Psoas muscle (tissue), 7 donors: ENCODE measurements at regions not wholly inside any gene's neighbourhood (a gene's known extent, or its start where the extent isn't known, plus 50 kb on each side); places are given as distances from the start of the nearest gene placed in this dataset.
"Not testable (repeated sequence)": the region's sequence is repeated elsewhere in the genome, so short reads cannot be mapped to it uniquely, and the experiment has no call there.

Experiments used
- ATAC-seq, 4 donors: fragments of 200-7000 bp; cut with Tn5 transposase; one replicate each; pipeline ENCODE4 v1.9.1; 2020; ENCODE audit warnings: moderate library complexity in 3 of 4, mild to moderate bottlenecking in 2 of 4
- DNase-seq, 2 donors: peaks; one replicate each; pipeline ENCODE4 v3.0.0-alpha.2; 2020
- H3K27ac ChIP-seq: fragments of 200-600 bp; one replicate; pipeline ENCODE4 v1.8.0; 2022
- H3K27me3 ChIP-seq, 3 donors: fragments of 200-600 bp in 1 of 3; one replicate each; pipeline versions ENCODE4 v1.6.1 to v1.8.0; 2013 to 2022; ENCODE audit warnings: low read length in 2 of 3, mild to moderate bottlenecking in 2 of 3, moderate library complexity in 1 of 3; ENCODE audit not compliant: insufficient read depth in 3 of 3
- H3K36me3 ChIP-seq, 2 donors: fragments of 200-600 bp in 1 of 2; one replicate each; pipeline versions ENCODE4 v1.6.1 to v1.8.0; 2013 to 2022; ENCODE audit warnings: low read depth in 1 of 2, mild to moderate bottlenecking in 1 of 2, moderate library complexity in 1 of 2; ENCODE audit not compliant: insufficient read depth in 1 of 2
- H3K4me1 ChIP-seq: fragments of 200-600 bp; one replicate; pipeline ENCODE4 v1.8.0; 2022
- H3K4me3 ChIP-seq: fragments of 200-600 bp; one replicate; pipeline ENCODE4 v1.8.0; 2022; ENCODE audit warnings: mild to moderate bottlenecking
- H3K9me3 ChIP-seq: fragments of 200-600 bp; one replicate; pipeline ENCODE4 v1.8.0; 2022
- CTCF ChIP-seq: fragments of 200-600 bp; IDR thresholded peaks from one replicate; pipeline ENCODE4 v1.8.0; 2022; ENCODE audit warnings: antibody characterized with exemption
- WGBS, 3 donors: extraction: QIAGEN DNeasy Blood & Tissue Kit; methylation state at CpG; one replicate each; pipeline versions ENCODE4 v1.1.6 to v1.1.7; 2013; 5-methylcytosine and 5-hydroxymethylcytosine counted together
- intact Hi-C, 2 donors: fragments of 100-400 bp; cut with DNase I; formaldehyde crosslinking; loops; one replicate each; pipeline versions ENCODE4 v1.11.0 to v1.14.2; 2022
- donor health status: healthy with polysubstance abuse.
- donor health status: DM: no; HTN: no; CAD: no; lungs with moderate emphysema.
- donor health status: Bipolar disorder and iron deficiency.
- donor health status: healthy.
- donor health status: DM: yes; HTN: yes; CAD: no.
- donor health status: DM: no; HTN: no; CAD: no.
- donor health status: DM: yes; HTN: yes; CAD: no.

GRCh38 chr1:222377428-222378088 lies 170.3 kb downstream of the HHIPL2 start:
- Histone ChIP-seq H3K4me3 (no peak overlapping the region), H3K36me3 (no peaks in the 10 kb centered on the region), H3K27ac (no peak overlapping the region), H3K9me3 (no peaks in the 10 kb centered on the region), H3K27me3 (peaks cover 0 to 2% (median 0%) of the 10 kb centered on the region in 3 donors), H3K4me1 (no peaks in the 10 kb centered on the region)
- WGBS, 3 donors: 59 to 77% (median 70%) methylated on average over 6 of the region's 6 CpGs
- ATAC-seq (no peak), DNase-seq (no peak)
- intact Hi-C loops: no loop called here
- TF ChIP-seq CTCF: no peak

GRCh38 chr1:222376791-222377190 lies 171.1 kb downstream of the HHIPL2 start:
- intact Hi-C loops: not testable (repeated sequence)

GRCh38 chr1:222375701-222376100 lies 172.2 kb downstream of the HHIPL2 start:
- Histone ChIP-seq H3K4me1 (no peaks in the 10 kb centered on the region), H3K27ac (no peak overlapping the region), H3K36me3 (no peaks in the 10 kb centered on the region), H3K4me3 (no peak overlapping the region), H3K27me3 (no peaks in the 10 kb centered on the region), H3K9me3 (no peaks in the 10 kb centered on the region)
- DNase-seq: no peak
- 84 to 92% (median 91%) methylated on average over 2 of the region's 2 CpGs for WGBS, 3 donors
- intact Hi-C loops: no loop called here
- no peak for TF ChIP-seq CTCF
- ATAC-seq: no peak

More at GRCh38 chr1:222376791-222377190, 171.1 kb downstream of the HHIPL2 start:
- not testable (repeated sequence) for H3K27me3 ChIP-seq, H3K9me3 ChIP-seq, H3K36me3 ChIP-seq, ATAC-seq, DNase-seq, H3K4me3 ChIP-seq, H3K27ac ChIP-seq, H3K4me1 ChIP-seq
- WGBS, 3 donors: 98 to 100% (median 98%) methylated on average over 1 of the region's 1 CpG

- TF ChIP-seq CTCF: no peak
- DNase-seq: no peak
- no peak overlapping the region for H3K4me3 ChIP-seq
- H3K9me3 ChIP-seq: no peaks in the 10 kb centered on the region
- no peaks in the 10 kb centered on the region for H3K4me1 ChIP-seq
- no peaks in the 10 kb centered on the region for H3K27me3 ChIP-seq
- 57 to 69% (median 65%) methylated on average over 7 of the region's 7 CpGs for WGBS, 3 donors
- H3K36me3 ChIP-seq: no peaks in the 10 kb centered on the region
- ATAC-seq: no peak
- intact Hi-C loops: no loop called here
- H3K27ac ChIP-seq: no peak overlapping the region
These were observed 173.9 kb downstream of the HHIPL2 start for GRCh38 chr1:222373831-222374602.

DNA sequence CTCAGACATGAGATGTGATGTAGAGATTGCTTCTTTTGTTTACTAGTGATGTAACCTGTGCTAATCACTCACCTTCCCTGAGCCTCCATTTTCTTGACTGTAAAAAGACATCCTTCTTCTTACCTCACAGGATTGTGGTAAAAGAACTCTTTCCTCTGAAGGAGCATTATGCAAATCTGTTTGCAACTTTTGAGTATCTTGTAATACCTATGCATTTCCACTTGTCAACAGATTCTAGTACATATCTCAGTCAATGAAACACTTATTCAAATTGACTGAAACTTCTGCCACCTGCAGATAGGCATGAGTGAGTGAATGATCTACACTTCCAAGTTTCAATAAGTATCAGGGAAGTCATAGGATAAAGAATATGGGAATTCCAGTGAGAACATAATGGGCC lies 174.7 kb downstream of the HHIPL2 start:
- no peak overlapping the region for H3K27ac ChIP-seq
- H3K4me3 ChIP-seq: no peak overlapping the region
- DNase-seq (no peak), ATAC-seq (no peak)
- intact Hi-C loops: no loop called here
- H3K36me3 ChIP-seq: no peaks in the 10 kb centered on the region
- H3K4me1 ChIP-seq: no peaks in the 10 kb centered on the region
- H3K9me3 ChIP-seq: no peaks in the 10 kb centered on the region
- no peaks in the 10 kb centered on the region for H3K27me3 ChIP-seq
- no peak for TF ChIP-seq CTCF
